ENCODE measurements at regions not wholly inside any gene's neighbourhood (a gene's known extent, or its start where the extent isn't known, plus 50 kb on each side); places are given as distances from the start of the nearest gene placed in this dataset.
A peak's percentile ranks its signal among the peaks of the same experiment; 100 is the strongest.

DNA sequence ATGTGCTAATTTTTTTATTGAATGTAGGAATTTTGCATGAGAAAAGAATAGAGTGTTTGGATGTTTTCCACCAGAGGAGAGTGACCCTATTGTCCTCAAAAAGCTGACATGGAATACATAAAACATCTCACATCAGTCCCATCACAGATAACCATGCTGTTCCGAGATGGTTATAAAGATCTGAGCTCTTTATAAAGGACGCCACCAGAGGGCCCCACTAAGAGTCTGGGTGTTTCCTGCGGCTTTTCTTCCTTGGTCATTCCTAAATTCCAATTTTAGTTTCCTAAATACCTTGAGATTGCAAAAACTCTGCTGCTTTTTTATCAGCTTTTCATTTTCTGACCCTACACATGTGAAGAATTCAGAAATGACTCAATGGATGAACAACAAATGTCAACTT is 504.5 kb upstream of the FRG1 start:
- Histone ChIP-seq H3K27me3 (no peaks in the 10 kb centered on the region), H3K36me3 (no peaks in the 10 kb centered on the region), H3K4me3 (ENCODE audit: low read depth, low read length) (no peak overlapping the region), H3K4me1 (no peaks in the 10 kb centered on the region), H3K9me3 (no peaks in the 10 kb centered on the region)
- DNase-seq, result peak; percentile 30
- TF ChIP-seq CTCF (IDR thresholded peaks at IDR 0.05; ENCODE audit: low read depth, low read length), result peak; percentile 61

DNA sequence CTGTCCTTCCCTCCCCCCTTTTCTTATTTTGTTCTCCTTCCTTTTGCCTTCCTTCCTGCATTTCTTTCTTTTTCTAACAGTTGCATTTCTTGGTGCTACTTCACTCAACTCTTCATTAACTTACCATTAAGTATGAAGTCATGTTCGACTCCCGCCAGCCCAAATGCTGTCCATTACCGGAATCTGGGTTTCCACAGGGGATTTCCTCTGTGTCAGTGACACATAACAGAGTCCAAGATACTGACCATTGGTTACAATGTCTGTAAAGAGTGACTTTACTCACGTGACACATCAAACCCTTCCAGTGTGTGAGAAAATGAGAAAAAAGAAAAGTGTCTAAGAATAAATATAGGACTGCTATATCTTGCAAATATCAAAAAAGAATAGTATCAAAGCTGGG is 500.0 kb upstream of the FRG1 start:
- H3K4me3 ChIP-seq (ENCODE audit: low read depth, low read length), result no peak overlapping the region
- DNase-seq, result no peak
- TF ChIP-seq CTCF (IDR thresholded peaks at IDR 0.05; ENCODE audit: low read depth, low read length), result no peak
- no peaks in the 10 kb centered on the region for H3K36me3 ChIP-seq
- H3K4me1 ChIP-seq, result peaks cover 2% of the 10 kb centered on the region; the same call in 1 of the 2 replicates
- H3K27me3 ChIP-seq, result no peaks in the 10 kb centered on the region
- H3K9me3 ChIP-seq, result no peaks in the 10 kb centered on the region

- peaks cover 6% of the 10 kb centered on the region; the same call in 1 of the 2 replicates for H3K4me1 ChIP-seq
- TF ChIP-seq CTCF (IDR thresholded peaks at IDR 0.05; ENCODE audit: low read depth, low read length), result no peak
These were observed 497.3 kb upstream of the FRG1 start for GRCh38 chr4:189443341-189443740.

GRCh38 chr4:189445613-189446012 is 495.1 kb upstream of the FRG1 start:
- Histone ChIP-seq H3K36me3 (no peaks in the 10 kb centered on the region), H3K9me3 (no peaks in the 10 kb centered on the region)
- TF ChIP-seq CTCF (IDR thresholded peaks at IDR 0.05; ENCODE audit: low read depth, low read length), result no peak

More at GRCh38 chr4:189443341-189443740, 497.3 kb upstream of the FRG1 start:
- no peak overlapping the region for H3K4me3 ChIP-seq (ENCODE audit: low read depth, low read length)
- H3K9me3 ChIP-seq, result no peaks in the 10 kb centered on the region
- DNase-seq, result no peak
- H3K36me3 ChIP-seq, result no peaks in the 10 kb centered on the region
- no peaks in the 10 kb centered on the region for H3K27me3 ChIP-seq

DNA sequence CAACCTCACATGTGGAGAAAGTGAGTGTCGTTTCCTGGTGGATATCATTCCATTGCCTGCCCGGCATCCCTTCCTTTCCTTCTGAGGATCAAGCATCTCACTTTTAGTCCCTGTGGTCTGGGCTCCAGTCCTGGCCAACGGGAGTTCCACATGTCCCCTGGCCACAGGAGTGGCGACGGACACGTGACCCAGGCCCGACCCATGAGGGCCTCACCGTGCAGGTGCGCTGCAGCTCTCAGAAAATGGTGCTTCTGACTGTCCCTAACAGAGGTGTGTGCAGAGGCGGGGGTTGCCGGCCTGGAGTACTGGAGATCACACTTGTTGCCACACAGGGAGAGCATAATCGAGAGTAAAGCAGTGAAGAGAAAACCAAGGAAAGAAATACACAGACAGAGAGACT is 476.9 kb upstream of the FRG1 start:
- no peaks in the 10 kb centered on the region for H3K4me1 ChIP-seq
- H3K4me3 ChIP-seq (ENCODE audit: low read depth, low read length), result no peak overlapping the region
- TF ChIP-seq CTCF (IDR thresholded peaks at IDR 0.05; ENCODE audit: low read depth, low read length), result no peak
- no peaks in the 10 kb centered on the region for H3K9me3 ChIP-seq
- no peak for DNase-seq
- no peaks in the 10 kb centered on the region for H3K36me3 ChIP-seq
- H3K27me3 ChIP-seq, result no peaks in the 10 kb centered on the region

More at GRCh38 chr4:189445613-189446012, 495.1 kb upstream of the FRG1 start:
- Histone ChIP-seq H3K4me3 (ENCODE audit: low read depth, low read length) (no peak overlapping the region), H3K4me1 (peaks cover 6% of the 10 kb centered on the region; the same call in 1 of the 2 replicates), H3K27me3 (no peaks in the 10 kb centered on the region)
- DNase-seq, result no peak

DNA sequence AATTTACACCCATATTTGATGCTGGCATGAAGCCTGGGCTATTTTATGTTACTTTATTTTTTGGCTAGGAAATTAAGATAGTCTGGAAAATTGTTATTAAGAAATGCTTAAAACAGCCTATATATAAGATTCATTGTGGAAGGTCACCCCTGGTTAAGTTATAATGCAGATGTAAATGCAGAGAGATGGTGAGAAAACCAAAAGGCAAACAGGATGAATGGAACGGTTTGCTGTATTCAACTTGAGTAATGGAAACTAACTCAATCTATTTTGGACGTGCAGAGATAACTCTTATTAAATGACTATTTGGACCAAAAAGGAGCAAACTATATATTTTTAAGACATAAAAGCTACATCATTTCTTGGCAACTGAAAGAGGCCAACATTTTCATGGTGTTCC is 446.3 kb upstream of the FRG1 start:
- Histone ChIP-seq H3K9me3 (no peaks in the 10 kb centered on the region), H3K4me1 (no peaks in the 10 kb centered on the region), H3K4me3 (ENCODE audit: low read depth, low read length) (no peak overlapping the region), H3K27me3 (no peaks in the 10 kb centered on the region), H3K36me3 (no peaks in the 10 kb centered on the region)
- no peak for TF ChIP-seq CTCF (IDR thresholded peaks at IDR 0.05; ENCODE audit: low read depth, low read length)
- DNase-seq, result no peak
